ENCODE measurements at regions not wholly inside any gene's neighbourhood (a gene's known extent, or its start where the extent isn't known, plus 50 kb on each side); places are given as distances from the start of the nearest gene placed in this dataset.

DNA sequence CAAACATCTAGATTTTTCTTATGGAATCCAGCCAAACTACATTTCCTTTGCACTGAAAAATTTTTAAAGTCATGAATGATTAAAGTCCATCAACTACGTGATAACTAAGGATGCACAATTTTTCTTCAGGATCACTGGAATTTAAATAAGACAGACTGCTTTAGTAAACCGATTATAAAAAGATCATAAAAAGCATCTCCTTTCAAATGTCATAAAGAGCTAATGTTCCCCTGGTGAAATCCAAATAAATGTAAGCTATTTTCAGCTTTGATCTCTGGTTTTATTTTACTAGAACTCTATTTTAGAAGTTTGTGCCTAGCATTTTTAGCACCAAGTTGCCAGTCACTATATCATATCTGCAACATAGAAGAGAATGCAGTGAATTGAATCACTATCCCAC lies 460.8 kb downstream of the RFC3 start:
- Histone ChIP-seq H3K36me3 (no peaks in the 10 kb centered on the region), H3K9me3 (no peaks in the 10 kb centered on the region), H3K4me3 (no peak overlapping the region), H3K27me3 (no peaks in the 10 kb centered on the region), H3K4me1 (no peaks in the 10 kb centered on the region), H3K27ac (no peak overlapping the region)
- TF ChIP-seq, protein P1, sequence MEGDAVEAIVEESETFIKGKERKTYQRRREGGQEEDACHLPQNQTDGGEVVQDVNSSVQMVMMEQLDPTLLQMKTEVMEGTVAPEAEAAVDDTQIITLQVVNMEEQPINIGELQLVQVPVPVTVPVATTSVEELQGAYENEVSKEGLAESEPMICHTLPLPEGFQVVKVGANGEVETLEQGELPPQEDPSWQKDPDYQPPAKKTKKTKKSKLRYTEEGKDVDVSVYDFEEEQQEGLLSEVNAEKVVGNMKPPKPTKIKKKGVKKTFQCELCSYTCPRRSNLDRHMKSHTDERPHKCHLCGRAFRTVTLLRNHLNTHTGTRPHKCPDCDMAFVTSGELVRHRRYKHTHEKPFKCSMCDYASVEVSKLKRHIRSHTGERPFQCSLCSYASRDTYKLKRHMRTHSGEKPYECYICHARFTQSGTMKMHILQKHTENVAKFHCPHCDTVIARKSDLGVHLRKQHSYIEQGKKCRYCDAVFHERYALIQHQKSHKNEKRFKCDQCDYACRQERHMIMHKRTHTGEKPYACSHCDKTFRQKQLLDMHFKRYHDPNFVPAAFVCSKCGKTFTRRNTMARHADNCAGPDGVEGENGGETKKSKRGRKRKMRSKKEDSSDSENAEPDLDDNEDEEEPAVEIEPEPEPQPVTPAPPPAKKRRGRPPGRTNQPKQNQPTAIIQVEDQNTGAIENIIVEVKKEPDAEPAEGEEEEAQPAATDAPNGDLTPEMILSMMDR (IDR thresholded peaks at IDR 0.05): no peak
- intact Hi-C loops (cut with DNase I): no loop called here
- 38 to 61% methylated on average over 2 of the region's 2 CpGs for WGBS, 2 donors
- no peak for DNase-seq

DNA sequence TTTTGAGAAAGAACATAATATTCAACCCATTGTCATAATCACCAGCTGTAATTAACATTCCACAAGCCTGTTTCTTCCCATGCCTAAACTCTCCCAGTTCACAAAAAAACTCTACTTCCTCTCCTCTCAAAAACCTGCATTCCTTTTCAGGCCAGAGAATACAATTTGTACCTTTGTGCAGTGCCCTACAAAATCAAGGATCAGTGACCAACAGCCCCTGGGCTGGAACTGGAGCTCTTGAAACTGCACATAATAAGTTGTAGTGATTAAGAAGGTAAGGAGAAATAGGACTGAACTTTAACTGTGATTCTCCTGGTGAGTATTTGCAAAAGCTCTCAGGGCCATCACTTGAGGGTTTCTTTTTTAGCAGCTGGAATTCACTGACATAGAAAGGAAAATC lies 472.7 kb downstream of the RFC3 start:
- no peaks in the 10 kb centered on the region for H3K9me3 ChIP-seq
- no peak for DNase-seq
- H3K4me3 ChIP-seq: no peak overlapping the region
- H3K4me1 ChIP-seq: peaks cover 0 to 9% (median 0%) of the 10 kb centered on the region in 3 donors
- no peak overlapping the region for H3K27ac ChIP-seq
- intact Hi-C loops (cut with DNase I): no loop called here
- no peaks in the 10 kb centered on the region for H3K36me3 ChIP-seq
- no peak for TF ChIP-seq POLR2A (IDR thresholded peaks at IDR 0.05)
- TF ChIP-seq, protein P1 (IDR thresholded peaks at IDR 0.05): no peak
- H3K27me3 ChIP-seq: no peaks in the 10 kb centered on the region

DNA sequence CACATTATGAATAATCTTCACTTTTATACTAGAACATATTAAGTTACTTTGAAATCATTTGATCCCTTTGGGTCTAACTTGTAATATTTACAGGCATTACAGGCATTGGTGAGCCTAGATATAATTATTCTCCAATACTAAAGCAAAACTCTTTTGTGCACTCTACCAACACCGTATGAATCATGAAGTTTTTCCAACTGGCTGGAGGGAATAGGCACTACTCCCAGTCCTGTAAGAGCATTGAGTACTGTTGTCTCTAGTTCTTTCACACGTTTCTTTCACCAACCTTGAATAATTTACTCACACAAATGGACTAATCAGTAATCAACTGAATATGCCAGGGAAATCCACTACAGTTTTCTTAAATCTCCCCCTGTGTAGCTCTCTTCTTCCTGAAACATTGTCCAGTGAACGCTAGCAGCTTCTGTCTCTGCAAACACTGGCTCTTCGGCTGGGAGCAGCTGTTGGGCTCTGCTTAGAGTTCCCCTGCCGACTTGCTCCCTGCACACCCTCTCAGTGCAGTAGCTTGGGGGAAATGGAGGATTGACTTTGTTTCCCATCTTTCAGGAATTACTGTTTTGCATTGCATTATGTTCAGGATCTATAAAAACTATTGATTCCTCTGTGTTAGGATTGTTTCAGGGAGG lies 476.7 kb downstream of the RFC3 start:
- DNase-seq: no peak
- intact Hi-C loops (cut with DNase I): no loop called here
- Histone ChIP-seq H3K4me3 (no peak overlapping the region), H3K36me3 (no peaks in the 10 kb centered on the region), H3K9me3 (no peaks in the 10 kb centered on the region), H3K4me1 (peaks cover 0 to 9% (median 0%) of the 10 kb centered on the region in 3 donors), H3K27ac (peak overlapping the region in 1 of 4 donors; percentile 14), H3K27me3 (no peaks in the 10 kb centered on the region)
- TF ChIP-seq POLR2A (IDR thresholded peaks at IDR 0.05): no peak
- TF ChIP-seq, protein P1 (IDR thresholded peaks at IDR 0.05): no peak
- 20 to 31% methylated on average over 5 of the region's 5 CpGs for WGBS, 2 donors

DNA sequence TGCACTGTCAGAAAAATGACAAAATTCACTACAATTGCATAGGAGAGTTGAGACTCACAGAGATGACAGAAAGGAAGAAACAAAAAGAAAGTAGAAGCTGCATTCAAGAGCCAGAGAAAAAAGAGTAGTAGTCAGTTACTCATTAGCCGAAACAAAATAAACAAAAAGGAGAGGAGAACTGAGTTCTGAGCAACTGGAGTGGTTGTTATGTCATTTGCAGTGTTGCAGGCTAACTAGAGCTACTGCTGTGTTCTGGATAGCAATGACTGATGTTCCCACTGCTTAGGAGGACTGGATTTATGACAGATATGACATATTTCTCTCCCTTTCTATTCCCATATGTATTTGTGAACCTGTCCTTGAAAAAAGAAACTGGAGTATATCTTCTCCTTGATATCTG lies 482.6 kb downstream of the RFC3 start:
- H3K4me1 ChIP-seq: peaks cover 0 to 23% (median 9%) of the 10 kb centered on the region in 3 donors

DNA sequence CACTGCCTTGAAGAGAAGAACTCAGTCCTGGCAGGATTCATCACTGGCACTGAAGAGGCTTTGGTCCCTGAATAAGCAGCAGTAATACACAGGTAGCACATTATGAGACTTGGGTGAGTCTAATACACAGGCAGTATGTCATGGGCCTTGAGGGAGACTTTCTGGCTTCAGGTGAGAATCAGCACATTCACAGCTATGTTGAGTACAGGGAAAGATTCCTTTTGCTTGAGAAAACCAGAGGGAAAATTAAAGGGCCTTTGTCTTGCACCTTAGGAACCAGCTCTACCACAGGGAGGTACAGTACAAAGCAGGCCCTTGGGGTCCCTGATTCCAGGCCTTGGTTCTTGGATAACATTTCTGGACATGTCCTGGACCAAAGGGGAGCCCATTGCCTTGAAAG lies 484.6 kb downstream of the RFC3 start:
- Histone ChIP-seq H3K27ac (peak overlapping the region in 2 of 4 donors; percentile 50 to 61), H3K4me3 (no peak overlapping the region), H3K36me3 (no peaks in the 10 kb centered on the region), H3K9me3 (no peaks in the 10 kb centered on the region), H3K4me1 (peaks cover 0 to 23% (median 9%) of the 10 kb centered on the region in 3 donors), H3K27me3 (no peaks in the 10 kb centered on the region)
- intact Hi-C loops (cut with DNase I): no loop called here
- TF ChIP-seq POLR2A (IDR thresholded peaks at IDR 0.05): no peak
- TF ChIP-seq, protein P1 (IDR thresholded peaks at IDR 0.05): no peak
- DNase-seq: no peak

More for the DNA sequence above, 482.6 kb downstream of the RFC3 start:
- Histone ChIP-seq H3K9me3 (no peaks in the 10 kb centered on the region), H3K36me3 (no peaks in the 10 kb centered on the region), H3K27me3 (no peaks in the 10 kb centered on the region), H3K4me3 (no peak overlapping the region), H3K27ac (no peak overlapping the region)
- intact Hi-C loops (cut with DNase I): no loop called here
- TF ChIP-seq POLR2A (IDR thresholded peaks at IDR 0.05): no peak
- TF ChIP-seq, protein P1 (IDR thresholded peaks at IDR 0.05): no peak
- 14 to 28% methylated on average over 1 of the region's 1 CpG for WGBS, 2 donors
- DNase-seq: no peak

Data from esophagus squamous epithelium (tissue), 5 donors.